Posterior vena cava (tissue), 2 donors: ENCODE measurements at regions not wholly inside any gene's neighbourhood (a gene's known extent, or its start where the extent isn't known, plus 50 kb on each side); places are given as distances from the start of the nearest gene placed in this dataset.
"Not testable (repeated sequence)": the region's sequence is repeated elsewhere in the genome, so short reads cannot be mapped to it uniquely, and the experiment has no call there.

Experiments
- DNase-seq: peaks from one replicate; pipeline ENCODE4 v3.0.0-alpha.2; 2020; ENCODE audit warnings: low spot score
- intact Hi-C, 2 donors: fragments of 100-400 bp; cut with DNase I; formaldehyde crosslinking; loops; one replicate each; pipeline versions ENCODE4 v1.14.1 to v1.14.2; 2022 to 2023
- donor health status: DM: yes; HTN: yes; CAD: no.
- donor health status: DM: yes; HTN: yes; CAD: no.

- DNase-seq = no peak
- intact Hi-C loops = no loop called here
Observed at GRCh38 chr6:62819640-62820039, 391.6 kb upstream of the FKBP1C start.

- intact Hi-C loops = no loop called here
- no peak for DNase-seq
Observed at GRCh38 chr6:62808565-62809293, 402.5 kb upstream of the FKBP1C start.

DNA sequence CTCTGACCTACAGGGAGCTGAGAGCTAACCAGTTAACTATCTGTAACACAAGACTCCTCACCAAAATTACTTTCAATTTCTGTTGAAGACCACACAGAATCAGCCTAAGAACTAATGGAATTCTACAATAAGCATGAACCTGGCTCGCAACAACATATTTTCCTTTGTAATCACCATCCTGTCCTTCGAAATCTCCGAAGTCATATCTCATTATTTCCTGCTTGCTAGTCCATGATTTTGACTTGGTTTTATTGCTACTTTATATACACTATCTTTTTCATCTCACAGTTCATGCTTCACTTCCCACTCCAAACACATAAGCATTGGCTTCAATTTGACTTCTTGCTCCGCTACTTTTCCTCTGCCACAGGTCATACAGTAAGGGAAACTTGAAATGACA is 405.8 kb upstream of the FKBP1C start:
- no peak for DNase-seq
- intact Hi-C loops = no loop called here

GRCh38 chr6:62803094-62803493 is 408.2 kb upstream of the FKBP1C start:
- intact Hi-C loops = no loop called here

DNA sequence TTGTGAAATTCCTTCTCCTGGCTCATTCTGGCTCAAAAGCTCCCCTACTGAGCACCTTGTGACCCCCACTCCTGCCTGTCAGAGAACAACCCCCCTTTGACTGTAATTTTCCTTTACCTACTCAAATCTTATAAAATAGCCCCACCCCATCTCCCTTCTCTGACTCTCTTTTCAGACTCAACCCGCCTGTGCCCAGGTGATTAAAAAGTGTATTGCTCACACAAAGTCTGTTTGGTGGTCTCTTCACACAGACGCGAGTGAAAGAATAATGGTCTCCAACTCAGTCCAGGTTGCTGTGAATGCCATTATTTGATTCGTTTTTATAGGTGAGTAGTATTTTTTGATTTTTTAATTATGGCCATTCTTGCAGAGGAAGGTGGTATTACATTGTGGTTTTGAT is 414.1 kb upstream of the FKBP1C start:
- intact Hi-C loops = no loop called here
- no peak for DNase-seq

More at GRCh38 chr6:62803094-62803493, 408.2 kb upstream of the FKBP1C start:
- no peak for DNase-seq

- DNase-seq = no peak
- intact Hi-C loops = no loop called here
Observed at GRCh38 chr6:62775427-62776022, 435.7 kb upstream of the FKBP1C start.

GRCh38 chr6:62766174-62766573 is 445.1 kb upstream of the FKBP1C start:
- DNase-seq, intact Hi-C loops: not testable (repeated sequence)

DNA sequence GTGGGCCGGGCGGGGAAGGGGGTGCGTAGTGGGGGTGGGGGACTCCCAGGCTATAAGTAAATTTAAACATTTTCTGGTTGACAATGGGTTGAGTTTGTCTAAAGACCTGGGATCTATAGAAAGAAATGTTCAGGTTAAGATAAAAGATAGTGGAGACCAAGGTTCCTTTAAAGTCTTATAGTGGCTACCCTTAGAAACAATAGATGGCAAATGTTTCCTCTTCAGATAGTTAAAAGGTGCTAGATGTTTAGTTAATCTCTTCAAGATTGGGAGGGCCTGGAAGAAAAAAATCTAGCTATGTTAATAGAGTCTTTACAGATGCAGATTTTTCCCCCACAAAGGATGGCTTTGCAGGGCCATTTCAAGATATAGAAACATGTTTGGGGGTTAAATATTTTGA is 446.4 kb upstream of the FKBP1C start:
- intact Hi-C loops = no loop called here
- no peak for DNase-seq

- intact Hi-C loops = no loop called here
- DNase-seq = no peak
Observed at GRCh38 chr6:62763125-62763912, 447.9 kb upstream of the FKBP1C start.

DNA sequence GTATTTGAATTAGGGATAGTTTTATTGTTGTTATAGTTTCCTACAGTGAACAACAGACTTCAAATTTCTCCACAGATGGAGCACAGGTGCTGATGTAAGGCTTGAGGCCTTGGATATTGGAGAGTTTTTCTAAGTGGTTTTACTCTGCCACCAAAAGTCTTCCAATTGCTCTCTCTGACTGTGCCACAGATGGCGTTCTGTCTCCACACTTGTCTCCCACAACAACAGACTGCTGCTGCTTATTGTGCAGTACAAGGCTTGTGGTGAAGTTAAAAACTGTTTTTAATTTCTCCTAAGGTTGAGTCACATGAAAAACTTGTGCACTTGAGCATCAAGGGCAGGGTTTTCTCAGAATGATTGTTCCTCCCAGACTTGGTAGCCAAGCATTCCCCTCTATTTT is 460.9 kb upstream of the KHDRBS2 start:
- intact Hi-C loops = no loop called here
- DNase-seq = no peak

DNA sequence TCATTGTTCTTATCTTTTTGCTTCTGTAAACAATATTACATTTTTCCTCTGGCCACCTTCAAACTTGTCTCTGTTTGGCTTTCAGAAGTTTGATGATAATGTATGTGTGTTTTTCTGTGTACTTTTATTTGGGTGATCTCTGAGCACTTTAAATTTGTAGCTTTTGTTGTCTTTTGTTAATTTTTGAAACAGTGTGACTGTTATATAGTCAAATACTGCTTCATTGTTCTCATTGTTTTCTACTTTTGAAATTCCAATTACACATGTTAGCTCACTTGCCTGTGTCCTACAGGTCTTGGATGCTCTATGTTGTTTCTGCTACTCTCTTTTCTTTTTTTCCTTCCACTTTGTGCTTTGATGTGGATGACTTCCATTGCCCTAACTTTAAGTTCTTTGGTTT is 460.1 kb upstream of the KHDRBS2 start:
- intact Hi-C loops = no loop called here
- no peak for DNase-seq

DNA sequence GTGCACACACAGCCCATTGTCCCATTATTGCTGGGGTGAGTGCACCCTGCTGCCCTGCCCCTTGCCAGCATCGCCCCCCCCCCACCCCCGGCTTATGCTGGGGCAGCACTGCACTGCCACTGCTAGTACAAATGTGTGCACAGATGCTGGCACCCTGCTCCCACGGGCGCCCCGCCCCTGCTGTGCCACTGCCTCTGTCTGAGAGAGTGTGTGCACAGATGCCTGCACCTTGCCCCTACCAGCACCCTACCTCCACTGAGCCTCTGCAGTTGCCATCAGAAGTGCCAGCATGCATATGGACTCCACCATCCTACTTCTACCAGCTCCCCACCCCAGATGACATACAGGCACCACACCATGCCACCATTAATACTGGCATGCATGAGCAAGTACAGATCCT is 454.6 kb upstream of the KHDRBS2 start:
- intact Hi-C loops = no loop called here
- DNase-seq = peak; percentile 64

- intact Hi-C loops = no loop called here
- DNase-seq = peak; percentile 58
Observed at GRCh38 chr6:62740171-62740570, 454.1 kb upstream of the KHDRBS2 start.

DNA sequence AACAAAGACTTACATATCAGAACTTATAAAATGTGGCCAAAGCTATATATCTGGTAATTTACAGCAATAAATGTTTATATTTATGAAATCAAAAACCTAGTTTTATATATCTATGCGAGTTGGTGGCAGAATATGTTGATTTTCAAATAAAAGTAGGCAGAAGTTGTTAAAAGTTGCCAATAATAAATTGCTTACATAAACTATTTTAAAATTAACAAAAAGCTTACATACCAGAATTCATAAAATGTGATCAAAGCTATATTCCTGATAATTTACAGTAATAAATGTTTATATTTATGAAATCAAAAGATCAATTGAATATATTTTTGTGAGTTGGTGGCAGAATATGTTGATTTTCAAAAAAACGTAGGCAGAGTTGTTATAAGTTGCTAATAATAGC is 451.8 kb upstream of the KHDRBS2 start:
- intact Hi-C loops = no loop called here
- DNase-seq = no peak

DNA sequence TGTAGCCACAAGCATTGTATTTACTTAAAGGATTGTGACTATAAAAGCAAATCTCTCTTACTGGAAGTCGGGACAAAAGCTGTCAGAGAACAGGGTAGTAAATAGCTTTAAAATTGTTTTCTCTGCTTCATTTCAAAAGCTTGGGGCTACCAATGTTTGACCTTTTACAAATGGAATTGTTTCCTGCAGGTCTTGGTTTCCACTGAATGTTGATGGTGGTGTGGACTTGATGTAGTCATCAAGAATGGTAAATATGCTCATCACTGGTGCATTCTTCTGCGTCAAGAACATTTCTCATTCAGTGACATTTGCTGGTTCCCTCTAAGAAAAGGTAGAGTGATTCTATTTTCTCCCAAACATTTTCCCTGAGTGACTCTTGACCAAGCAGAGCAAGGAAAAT is 435.4 kb upstream of the KHDRBS2 start:
- intact Hi-C loops = no loop called here
- DNase-seq = no peak

DNA sequence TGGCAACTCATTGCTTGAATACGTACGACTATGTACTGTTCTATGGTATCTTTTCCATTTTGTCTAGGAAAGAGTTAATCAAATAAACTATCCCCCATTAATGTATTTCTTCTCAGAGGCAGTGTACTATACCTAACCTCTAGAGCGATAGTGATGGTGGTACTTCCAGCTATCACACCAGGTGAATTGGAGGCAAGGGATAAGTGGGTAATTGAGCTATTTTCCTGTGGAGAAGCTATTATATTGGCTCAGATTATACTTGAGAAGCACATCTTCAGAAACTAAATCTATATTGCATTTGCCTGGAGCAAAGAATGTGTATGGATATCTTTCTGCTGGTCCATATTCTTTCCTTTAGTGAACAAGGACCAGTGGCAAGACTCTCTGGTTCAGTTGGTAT is 430.7 kb upstream of the KHDRBS2 start:
- intact Hi-C loops = no loop called here

GRCh38 chr6:62714112-62714511 is 428.1 kb upstream of the KHDRBS2 start:
- intact Hi-C loops = no loop called here
- DNase-seq = no peak

More for the DNA sequence above, 430.7 kb upstream of the KHDRBS2 start:
- no peak for DNase-seq

DNA sequence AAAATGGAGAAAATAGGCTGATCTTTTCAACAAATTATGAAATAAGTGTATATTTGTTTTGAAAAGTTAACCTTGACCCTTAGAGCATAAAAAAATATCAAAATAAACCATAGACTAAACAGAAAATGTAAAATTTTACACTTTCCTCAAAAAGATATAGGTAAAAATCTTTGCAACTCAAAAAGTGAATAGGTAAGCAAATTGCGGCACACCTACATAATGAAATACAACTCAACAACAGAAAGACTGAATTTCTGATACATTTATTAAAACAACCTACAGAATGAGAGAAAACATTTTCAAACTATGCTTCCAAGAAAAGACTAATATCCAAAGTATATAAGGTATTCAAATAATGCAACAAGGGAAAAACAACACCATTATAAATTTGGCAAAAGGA is 425.7 kb upstream of the KHDRBS2 start:
- intact Hi-C loops = no loop called here
- DNase-seq = no peak

DNA sequence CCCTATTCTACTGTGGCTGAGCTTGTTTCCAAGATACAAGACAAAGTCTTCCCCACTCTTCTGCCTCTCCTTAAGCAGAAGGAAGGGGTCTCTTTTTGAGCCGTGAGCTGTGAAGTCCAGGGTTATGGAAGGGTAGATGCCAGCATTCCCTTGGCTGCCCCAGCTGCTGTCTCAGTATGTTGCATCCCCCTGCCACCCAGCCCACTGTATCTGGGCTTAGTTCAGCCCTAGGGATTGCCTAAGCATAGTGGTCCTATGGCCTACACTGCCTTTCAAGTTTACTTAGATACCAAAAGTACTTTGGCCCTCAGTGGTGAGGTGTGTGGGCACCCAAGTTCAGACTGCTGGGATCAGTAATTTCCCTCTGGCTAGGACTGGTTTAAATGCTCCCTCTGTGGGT is 421.9 kb upstream of the KHDRBS2 start:
- intact Hi-C loops = no loop called here
- DNase-seq = no peak

GRCh38 chr6:62707156-62707555 is 421.1 kb upstream of the KHDRBS2 start:
- intact Hi-C loops = no loop called here
- DNase-seq = no peak

DNA sequence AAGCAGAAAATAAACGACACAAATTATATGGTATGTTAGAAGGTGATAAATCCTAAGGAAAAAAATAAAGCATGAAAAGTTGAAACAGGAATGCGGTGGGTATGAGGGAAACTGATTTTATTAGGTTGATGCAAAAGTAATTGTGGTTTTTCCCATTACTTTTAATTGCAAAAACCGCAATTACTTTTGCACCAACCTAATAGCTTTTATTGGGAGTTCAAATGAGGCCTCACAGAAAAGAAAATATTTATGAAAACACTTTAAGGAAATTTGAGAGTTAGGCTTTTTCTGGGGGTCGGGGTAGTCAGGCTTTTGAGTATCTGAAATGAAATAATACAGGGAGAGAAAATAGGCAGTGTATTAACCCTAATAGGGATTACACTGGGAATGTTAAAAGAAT is 397.0 kb upstream of the KHDRBS2 start:
- intact Hi-C loops = no loop called here
- DNase-seq = no peak
